DMS 273 treated with DMSO at 0.1 percent for 48 hours (cell line): ENCODE measurements at regions not wholly inside any gene's neighbourhood (a gene's known extent, or its start where the extent isn't known, plus 50 kb on each side); places are given as distances from the start of the nearest gene placed in this dataset.

ENCODE experiments used
- DNase-seq: peaks from one replicate; lab custom pipeline; 2025; lab: John Stamatoyannopoulos, UW

DNA sequence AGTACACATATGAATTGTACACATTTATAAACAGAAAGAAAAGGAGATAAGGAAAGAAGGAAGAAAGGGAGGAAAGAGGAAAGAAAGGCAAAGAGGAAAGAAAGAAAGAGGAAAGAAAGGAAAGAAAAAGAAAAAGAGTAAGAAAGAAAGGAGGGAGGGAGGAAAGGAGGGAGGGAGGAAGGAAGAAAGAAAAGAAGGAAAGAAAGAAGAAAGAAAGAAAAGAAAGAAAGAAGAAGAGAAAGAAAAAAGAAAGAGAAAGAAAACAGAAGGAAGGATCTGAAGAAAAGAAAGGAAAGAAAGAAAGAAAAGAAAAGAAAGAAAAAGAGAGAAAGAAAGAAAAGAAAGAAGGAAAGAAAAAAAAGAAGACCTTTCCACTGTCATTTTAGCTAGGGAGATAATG, 571.4 kb upstream of the SALL1 start:
- no peak for DNase-seq

DNA sequence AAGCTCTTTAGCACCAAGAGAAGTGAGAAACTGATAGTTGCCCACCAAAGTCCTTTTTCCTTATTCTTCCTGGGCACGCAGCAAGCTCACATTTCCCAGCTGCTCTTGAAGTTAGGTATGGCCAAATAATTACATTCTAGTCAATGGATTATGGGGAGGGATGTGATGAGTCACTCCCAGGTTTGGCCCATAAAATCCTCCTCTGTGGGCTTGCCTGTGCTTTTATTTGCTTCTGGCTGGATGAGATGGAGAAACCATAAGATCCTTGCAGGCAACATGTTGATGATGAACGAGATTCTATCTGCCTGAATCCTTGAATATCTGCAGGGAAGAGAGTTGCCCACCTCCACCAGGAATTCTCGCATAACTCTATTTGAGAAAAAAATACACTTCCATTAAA, 568.3 kb upstream of the SALL1 start:
- DNase-seq: no peak

DNA sequence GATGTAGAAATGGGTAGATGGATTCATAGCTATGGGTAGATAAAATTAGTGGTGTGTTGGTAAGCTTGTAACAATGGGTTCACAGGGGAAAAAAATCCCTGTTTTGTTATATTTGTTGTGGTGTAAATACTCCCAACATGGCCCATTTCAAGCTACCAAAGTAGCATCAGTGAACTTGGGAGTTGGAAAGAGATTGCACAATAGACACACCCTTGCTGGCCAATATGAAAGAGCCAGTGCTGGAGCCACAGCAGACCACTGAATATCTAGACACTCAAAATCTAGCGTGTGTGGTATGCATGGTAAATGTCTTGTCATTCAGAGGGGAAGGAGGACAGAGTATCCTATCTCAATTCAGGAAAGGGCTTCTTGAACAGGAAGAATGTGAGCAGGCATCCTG, 565.1 kb upstream of the SALL1 start:
- no peak for DNase-seq

DNA sequence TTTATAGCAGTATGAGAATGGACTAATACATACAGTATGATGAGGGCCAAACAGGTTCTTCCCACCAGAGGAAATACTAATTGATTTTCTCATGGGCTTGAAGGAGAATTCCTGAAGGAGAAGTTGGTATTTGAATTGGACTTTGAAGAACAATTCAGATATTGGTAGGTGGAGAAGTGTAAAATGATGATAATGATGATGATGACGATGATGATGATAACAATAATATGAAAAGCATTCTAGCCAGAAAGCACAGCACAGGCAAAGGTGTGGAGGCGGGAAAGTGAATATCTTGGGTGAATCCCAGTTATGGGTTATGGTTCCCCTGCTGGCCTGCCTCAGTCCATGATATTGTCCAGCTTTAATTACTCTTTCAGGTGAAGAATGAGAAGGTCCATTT, 562.4 kb upstream of the SALL1 start:
- DNase-seq: no peak

DNA sequence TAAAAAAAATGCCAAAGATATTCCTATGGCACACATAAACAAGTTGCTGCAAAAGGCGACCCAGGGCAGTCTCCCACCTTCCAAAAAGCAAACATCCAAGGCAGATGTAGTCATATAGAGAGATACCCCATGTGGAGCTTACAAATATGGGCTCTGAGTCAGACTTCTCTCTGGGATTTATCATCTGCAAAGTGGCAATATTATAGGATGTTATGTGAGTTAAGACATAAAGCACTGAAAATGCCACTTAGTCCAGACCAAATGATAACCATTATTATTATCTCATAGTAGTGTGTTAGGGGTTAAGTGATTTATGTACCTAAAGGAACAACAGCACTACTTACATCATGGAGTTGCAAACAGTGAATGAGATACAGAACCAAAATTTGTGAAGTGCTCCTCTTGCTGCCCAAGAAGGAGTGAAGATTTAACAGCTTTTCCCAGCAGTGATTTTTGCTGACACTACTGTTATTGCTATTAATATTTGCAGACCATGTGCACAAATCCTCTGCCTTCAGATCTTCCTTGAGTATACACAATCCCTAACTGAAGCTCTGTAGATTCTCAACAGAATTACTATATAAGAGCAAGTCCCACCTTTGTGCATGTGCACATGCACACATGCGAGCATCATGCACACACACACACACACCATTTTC, 560.0 kb upstream of the SALL1 start:
- DNase-seq: no peak

DNA sequence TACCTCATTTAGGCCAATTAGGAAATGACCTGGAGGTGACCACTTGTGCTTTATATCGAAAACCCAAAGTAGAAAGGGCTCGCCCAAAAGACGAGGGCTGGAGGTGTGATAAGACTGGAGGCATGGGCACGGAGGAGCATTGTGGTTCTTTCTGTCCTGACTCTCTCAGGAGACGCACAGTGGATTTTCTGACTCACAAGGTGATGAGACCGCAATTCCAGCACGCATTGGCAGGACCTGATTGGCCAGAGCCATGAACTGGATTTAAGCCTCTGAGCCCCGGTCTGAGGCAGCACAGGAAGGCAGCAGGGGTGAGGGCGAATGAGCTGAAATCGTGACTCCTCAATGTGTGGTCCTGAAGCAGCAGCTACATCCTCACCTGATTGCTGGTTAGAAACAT, 559.1 kb upstream of the SALL1 start:
- DNase-seq: no peak

DNA sequence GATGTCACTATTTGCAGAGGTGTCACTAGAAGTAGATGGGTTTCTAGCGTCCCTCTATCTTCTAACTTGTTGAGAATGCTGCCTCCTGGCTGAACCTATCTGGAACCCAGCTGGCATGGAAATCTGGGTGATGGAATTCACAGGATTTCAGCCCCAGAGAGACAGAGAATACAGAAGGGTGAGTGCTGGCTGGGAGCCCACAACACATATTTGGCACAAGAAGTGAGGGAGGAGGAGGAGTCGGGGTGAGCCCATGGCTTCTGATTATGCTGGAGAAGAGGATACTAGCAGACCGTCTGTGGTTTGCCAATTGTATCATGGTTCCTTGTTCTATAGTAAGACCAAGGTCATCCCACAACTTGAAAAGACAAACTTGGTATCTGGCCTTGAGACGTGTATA, 557.8 kb upstream of the SALL1 start:
- no peak for DNase-seq

DNA sequence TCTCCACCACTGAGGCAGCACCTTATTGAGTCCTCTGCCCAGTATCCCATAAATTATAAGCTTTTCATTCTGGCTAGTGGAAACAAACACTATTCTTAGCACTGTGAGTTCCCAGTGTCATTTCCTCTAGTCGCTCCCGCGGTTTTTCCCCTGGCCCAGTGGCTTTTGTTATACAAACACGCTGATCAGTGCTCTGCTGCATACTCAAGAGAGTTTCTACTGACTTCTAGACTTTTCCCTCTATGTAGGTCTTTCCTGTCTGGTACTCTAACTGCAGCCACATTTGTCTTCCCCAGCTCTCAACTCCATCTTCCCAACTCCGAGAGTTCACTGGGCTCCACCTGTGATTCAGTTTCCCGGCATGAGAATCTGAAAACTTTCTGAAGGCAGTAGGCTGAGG, 556.6 kb upstream of the SALL1 start:
- DNase-seq: no peak

DNA sequence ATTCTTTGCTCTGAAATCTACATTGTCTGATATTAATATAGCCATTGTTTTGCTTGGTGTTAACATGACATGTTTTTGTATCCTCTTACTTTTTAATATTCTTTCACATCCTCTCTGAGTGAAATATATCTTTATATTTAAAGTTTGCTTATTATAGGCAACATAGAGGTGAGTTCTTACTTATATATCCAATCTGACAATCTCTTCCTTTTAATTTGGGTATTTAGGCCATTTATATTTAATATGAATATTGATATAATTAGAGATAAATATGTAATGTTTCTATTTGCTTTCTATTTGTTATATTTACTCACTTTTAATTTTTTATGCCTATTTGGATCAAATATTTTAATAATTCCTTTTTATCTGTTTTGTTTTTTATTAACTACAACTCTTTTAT, 554.1 kb upstream of the SALL1 start:
- DNase-seq: no peak

DNA sequence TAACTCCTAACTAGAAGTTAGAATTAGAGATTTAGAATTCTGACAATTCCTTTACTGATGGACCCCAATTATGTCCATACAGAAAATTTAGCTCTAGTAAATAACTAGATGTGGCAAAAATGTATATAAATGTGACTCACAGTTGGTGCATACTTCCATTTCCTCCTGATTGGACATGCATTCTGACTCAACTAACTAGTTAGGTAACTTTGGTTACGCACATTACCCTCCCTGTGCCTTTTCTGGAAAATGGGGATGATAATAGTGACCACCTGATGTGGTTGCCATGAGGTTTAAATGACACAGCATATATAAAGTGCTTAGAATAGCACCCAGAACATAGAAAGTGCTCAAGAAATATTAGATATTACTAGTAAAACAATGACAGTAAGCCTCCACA, 550.0 kb upstream of the SALL1 start:
- DNase-seq: no peak

DNA sequence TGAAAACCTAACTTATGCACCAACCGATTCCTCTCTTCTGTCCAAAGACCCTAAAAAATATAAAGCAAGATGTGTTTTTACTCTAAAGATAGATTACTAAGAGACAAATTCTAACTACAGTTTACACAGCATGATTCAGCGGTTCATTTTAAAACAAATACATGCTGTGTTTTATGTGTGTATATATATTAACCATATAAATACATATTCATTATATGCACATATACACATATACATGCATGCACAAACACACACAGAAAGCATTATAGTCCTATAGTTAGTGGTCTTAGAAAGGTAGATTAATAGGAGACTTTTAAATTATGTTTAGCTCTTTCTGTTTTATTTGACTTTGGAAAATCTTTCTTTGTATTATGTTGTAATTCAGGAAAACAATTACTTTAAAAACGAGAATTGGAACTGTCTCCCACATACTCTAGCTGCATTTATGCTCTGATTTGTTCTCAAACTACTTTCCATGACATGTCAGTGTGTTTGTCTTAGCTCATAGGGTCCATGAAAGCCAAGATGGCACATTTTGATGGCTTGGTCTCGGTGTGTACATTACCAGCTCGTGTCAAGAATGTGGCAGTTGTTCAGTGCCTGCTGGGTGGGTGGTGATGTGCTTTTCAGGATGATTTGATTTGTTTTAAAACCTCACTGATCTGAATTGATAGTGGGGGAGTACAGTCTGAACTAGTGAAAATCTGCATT, 548.8 kb upstream of the SALL1 start:
- DNase-seq: no peak

DNA sequence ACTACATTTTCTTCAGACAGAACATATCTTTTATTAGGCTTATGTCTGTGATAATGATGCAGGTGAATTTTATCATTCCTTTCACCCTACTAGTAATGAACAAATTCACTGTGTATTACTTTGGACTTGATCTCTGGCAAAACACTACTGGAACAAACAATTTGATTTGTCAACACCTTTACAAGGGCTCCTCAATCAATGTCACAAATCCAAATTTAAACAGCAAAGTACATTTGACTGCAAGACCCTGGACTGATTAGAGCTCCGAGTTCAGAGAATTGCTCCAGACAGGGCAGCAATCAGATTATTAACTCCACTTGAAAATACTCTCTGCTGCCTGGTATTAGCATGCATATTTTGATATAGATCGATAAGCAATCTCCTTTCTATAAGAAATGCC, 547.6 kb upstream of the SALL1 start:
- no peak for DNase-seq

DNA sequence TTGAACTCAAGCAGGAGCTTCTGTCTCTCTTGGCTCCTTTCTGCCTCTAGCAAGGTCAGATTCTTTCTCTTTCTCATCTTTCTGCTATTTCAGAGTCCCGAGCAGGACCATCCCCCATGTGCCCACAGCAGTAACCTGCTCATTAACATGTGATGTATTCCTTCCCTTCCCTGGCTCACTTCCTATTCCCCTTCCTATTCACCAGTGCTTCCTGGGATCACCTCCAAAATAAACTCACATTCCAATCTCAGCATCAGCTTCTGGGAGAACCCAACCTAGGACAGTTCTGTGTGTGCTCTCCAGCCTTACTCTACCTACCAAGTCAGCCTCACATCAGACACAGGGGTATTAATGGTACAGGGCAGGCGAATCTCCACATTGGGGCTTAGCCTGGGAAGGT, 546.4 kb upstream of the SALL1 start:
- peak; percentile 71 for DNase-seq

DNA sequence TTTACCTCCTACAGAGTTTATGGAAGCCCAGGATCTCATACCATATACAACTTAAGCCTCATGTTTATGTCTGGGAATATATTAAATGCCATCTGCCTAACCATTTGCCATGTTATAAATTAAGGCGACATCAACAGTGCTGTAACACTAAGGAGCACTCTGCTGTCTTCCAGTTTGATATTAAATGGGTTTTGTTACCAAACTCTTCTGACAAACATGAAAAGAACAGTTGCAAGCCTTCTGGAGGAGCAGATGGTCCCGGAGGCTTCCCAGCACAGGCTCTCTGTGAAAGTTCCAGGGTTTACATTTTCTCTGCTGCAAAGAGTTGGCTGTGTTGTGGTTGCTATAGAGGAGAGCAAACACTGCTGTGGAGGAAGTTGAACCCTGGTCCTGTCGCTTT, 545.3 kb upstream of the SALL1 start:
- DNase-seq: peak; percentile 99

DNA sequence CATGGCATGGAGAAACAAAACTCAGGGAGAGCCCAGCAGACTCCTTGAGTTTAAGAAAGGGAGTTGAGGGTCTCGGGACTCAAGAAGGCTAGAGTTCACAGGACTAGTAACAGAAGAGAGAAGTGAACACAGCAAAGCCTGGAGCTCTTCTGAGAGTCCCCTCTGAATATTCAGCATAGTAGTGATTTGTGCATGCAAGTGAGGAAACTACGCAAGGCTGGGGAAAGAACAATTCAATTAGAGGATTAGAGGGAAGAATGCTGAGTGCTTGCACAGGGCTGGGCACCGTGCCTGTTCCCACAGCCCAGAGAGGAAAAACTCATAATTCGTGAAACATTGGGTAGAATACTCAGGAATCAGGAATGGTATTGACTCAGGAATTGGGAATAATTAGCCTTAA, 540.0 kb upstream of the SALL1 start:
- DNase-seq: no peak

DNA sequence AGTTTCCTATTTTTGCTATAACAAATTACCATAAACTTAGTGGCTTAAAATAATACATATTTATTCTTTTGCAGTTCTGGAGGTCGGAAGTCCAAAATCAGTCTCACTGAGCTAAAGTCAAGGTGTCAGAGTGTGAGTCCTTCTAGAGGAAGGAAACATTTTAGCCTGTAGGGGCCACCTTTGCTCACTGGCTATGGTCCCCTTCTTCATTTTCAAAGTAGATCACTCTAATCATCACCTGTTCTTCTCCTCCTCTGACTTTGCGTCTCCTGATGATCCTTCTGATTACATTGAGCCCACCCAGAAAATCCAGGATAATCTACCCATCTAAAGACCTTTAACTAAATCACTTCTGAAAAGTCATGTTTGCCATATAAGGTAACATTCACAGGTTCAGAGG, 534.4 kb upstream of the SALL1 start:
- no peak for DNase-seq

DNA sequence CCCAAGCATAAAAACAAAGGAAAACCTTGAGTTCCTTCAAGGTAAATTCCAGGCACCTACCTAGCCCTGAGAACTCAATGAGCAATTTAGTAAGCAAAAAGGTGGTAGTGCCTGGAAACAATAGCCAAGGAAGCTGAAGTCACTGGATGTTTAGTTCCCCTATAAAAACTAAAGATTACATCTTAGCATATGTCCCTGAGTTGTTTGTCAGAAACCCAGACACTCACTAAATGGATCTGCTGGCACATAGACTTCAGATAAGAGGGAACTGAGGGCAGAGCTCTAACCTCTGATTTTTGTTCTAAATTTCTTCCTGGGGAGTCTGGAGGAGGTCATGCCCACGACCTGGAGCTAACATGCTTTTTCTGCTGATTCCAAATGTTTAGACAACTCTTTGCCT, 532.8 kb upstream of the SALL1 start:
- DNase-seq: peak; percentile 22

DNA sequence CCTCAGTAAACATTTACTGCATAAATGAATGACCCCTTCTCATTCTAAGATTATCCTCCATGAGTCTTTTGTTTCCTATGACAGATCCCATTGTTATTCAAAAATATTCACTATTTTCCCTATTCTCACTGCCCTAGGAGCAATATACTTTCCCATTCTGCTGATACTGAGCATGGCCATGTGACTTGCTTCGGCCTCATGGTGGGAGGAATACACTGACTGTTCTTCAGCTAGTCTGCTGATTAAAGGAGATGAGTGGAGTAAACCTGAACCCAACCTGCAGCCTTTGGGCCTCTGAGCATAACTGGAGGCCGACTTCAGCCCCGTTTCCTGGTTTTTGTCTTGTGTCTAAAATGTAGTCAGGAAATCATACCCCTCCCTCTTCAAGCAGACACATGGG, 531.8 kb upstream of the SALL1 start:
- no peak for DNase-seq

DNA sequence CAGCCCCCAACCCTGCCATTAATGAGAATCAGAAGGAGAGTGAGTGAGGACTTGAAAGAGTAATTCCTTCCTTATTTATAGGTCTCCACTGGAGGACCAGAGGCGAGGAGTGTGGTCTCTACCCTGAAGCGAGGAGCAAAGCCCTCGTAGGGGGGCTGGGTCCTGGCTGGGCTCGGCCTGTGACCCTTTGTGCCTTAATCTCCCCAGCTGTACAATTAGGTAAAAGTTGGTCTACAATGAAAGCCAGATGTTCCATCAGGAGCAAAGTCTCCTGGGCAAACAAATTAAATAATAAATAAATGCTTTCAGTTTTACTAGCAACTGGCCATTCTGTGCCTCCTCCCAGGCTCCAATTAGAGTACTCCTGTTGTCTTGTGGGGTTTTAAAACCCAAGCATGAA, 523.5 kb upstream of the SALL1 start:
- no peak for DNase-seq

DNA sequence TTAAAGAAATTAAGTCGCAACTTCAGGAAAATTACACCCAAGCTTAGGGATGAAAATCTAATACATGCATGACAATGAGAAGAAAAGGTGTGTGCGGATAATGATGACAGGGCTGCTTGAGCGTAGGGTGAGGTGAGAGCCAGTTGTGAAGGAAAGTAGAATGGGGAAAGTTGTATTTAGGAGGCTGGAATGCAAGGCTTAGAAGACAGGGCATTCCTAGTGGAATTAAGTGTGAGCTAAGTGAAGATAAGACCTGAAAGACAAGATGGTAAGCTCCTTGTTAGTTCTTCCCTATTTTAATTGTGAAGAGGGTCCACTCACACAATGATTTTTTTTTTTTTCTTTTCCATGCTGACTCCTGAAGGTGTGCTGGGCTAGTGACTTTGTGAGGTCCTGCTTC, 519.5 kb upstream of the SALL1 start:
- no peak for DNase-seq

DNA sequence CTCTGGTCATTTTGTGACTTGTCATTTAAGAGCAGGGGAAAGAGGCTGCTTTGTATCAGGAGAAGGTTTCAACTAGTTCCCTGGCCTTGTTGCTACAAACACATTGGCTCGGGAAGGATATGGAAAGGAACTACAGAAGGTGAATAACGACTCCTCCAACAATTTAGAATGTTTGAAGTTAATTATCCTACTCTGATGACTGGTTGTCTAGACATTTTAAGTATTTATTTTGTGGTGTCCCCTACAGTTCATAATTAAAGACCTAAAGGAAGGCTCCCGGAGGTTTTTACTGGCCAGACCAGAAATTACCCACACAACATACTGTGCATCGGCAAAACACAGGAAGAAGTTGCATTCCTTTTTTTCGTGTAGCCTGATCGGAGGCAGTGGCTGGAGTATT, 515.8 kb upstream of the SALL1 start:
- DNase-seq: no peak

DNA sequence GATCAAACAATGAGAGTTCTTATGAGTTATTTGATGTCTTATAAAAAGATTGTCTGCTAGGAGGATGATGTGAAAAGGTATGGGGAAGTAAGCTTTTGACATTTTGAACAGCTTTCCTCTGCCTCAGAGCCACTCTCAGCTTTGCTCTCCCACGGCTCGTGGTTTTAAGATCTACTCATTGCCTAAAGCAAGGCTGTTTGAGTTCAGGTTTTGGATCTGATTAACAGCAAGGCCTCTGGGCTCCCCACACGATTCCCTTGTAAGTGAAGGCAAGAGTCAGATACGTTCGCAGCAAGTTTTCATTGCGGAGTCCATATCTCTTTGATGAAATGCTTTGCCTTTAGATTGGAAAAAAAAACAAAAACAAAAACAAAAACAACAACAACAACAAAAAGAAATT, 515.0 kb upstream of the SALL1 start:
- no peak for DNase-seq

DNA sequence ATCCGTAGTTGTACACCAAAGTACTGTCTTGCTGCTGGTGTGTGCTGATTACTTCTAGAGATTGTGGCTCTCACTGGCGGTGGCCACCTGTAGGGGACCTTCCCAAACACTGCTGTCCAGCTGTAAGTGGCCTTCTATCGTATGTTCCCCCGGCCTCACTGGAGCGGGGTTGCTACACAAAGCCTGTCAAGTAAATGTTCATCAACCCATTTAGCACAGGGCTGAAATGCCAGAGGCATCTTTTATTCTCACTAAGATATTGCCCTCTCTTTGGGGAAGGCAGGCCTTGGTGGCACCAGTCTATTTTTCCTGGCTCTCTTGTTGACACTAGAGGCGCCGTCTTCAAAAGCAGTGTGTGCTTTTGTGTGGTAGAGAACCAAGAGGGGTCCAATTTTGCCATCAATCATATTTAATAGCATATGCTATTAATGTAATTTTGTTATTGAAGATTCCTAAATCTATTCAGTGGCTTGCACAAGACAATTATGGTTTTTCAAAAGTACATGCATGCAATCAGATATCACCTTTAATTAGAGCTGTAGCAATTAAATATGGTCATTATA, 514.4 kb upstream of the SALL1 start:
- DNase-seq: no peak

DNA sequence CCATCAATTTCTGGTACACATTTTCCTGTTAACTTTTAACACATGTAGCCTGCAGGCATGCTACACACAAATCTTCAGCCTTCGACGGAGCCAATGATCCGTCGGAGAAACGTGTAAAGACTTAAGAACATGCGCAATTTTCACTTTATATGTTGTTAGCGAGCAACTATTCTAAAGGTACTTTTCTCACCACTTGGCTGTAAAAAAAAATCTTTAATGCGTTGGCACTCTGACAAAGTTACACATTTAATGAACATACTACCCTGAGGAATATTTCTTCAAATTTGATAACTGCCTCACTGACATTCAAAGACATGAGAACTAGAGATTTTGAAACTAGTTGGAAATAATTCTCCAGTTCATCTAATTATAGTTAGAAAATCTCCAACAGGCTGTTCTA, 507.5 kb upstream of the SALL1 start:
- DNase-seq: no peak
